ENCODE measurements at regions not wholly inside any gene's neighbourhood (a gene's known extent, or its start where the extent isn't known, plus 50 kb on each side); places are given as distances from the start of the nearest gene placed in this dataset.

GRCh38 chr2:224325941-224326340, 76.0 kb downstream of the FAM124B start:
- H3K4me1 Mint-ChIP-seq (ENCODE audit: low read depth) = no peaks in the 10 kb centered on the region
- H3K9me3 Mint-ChIP-seq = no peaks in the 10 kb centered on the region
- no peak overlapping the region for H3K4me3 Mint-ChIP-seq
- no peak overlapping the region for H3K27ac Mint-ChIP-seq
- peaks cover 42% of the 10 kb centered on the region for H3K27me3 Mint-ChIP-seq (ENCODE audit: low read depth)
- H3K36me3 Mint-ChIP-seq (ENCODE audit: low read depth) = no peaks in the 10 kb centered on the region

- Mint-ChIP-seq H3K36me3 (ENCODE audit: low read depth) (no peaks in the 10 kb centered on the region), H3K27ac (no peak overlapping the region), H3K27me3 (ENCODE audit: low read depth) (peaks cover 46% of the 10 kb centered on the region), H3K4me3 (no peak overlapping the region), H3K4me1 (ENCODE audit: low read depth) (no peaks in the 10 kb centered on the region), H3K9me3 (no peaks in the 10 kb centered on the region)
Observed at GRCh38 chr2:224324604-224325003, 77.3 kb downstream of the FAM124B start.

GRCh38 chr2:224320660-224321059, 81.2 kb downstream of the FAM124B start:
- Mint-ChIP-seq H3K9me3 (no peaks in the 10 kb centered on the region), H3K27ac (no peak overlapping the region), H3K36me3 (ENCODE audit: low read depth) (no peaks in the 10 kb centered on the region), H3K27me3 (ENCODE audit: low read depth) (peaks cover 29% of the 10 kb centered on the region), H3K4me3 (no peak overlapping the region), H3K4me1 (ENCODE audit: low read depth) (no peaks in the 10 kb centered on the region)

- H3K27ac Mint-ChIP-seq = no peak overlapping the region
- no peaks in the 10 kb centered on the region for H3K36me3 Mint-ChIP-seq (ENCODE audit: low read depth)
- H3K27me3 Mint-ChIP-seq (ENCODE audit: low read depth) = peaks cover 30% of the 10 kb centered on the region
Observed at GRCh38 chr2:224319750-224320149, 82.2 kb downstream of the FAM124B start.

GRCh38 chr2:224312741-224313140, 89.2 kb downstream of the FAM124B start:
- Mint-ChIP-seq H3K36me3 (ENCODE audit: low read depth) (no peaks in the 10 kb centered on the region), H3K4me3 (no peak overlapping the region), H3K27ac (no peak overlapping the region), H3K27me3 (ENCODE audit: low read depth) (peaks cover 17% of the 10 kb centered on the region), H3K9me3 (no peaks in the 10 kb centered on the region), H3K4me1 (ENCODE audit: low read depth) (no peaks in the 10 kb centered on the region)

More at GRCh38 chr2:224319750-224320149, 82.2 kb downstream of the FAM124B start:
- Mint-ChIP-seq H3K9me3 (no peaks in the 10 kb centered on the region), H3K4me1 (ENCODE audit: low read depth) (no peaks in the 10 kb centered on the region), H3K4me3 (no peak overlapping the region)

- Mint-ChIP-seq H3K4me3 (no peak overlapping the region), H3K27me3 (ENCODE audit: low read depth) (peaks cover 13% of the 10 kb centered on the region), H3K36me3 (ENCODE audit: low read depth) (no peaks in the 10 kb centered on the region), H3K9me3 (no peaks in the 10 kb centered on the region), H3K4me1 (ENCODE audit: low read depth) (no peaks in the 10 kb centered on the region), H3K27ac (no peak overlapping the region)
Observed at GRCh38 chr2:224310943-224311625, 90.8 kb downstream of the FAM124B start.

GRCh38 chr2:224309176-224309575, 92.7 kb downstream of the FAM124B start:
- Mint-ChIP-seq H3K36me3 (ENCODE audit: low read depth) (no peaks in the 10 kb centered on the region), H3K4me3 (no peak overlapping the region), H3K27me3 (ENCODE audit: low read depth) (peaks cover 6% of the 10 kb centered on the region)

GRCh38 chr2:224308272-224308911, 93.5 kb downstream of the FAM124B start:
- Mint-ChIP-seq H3K4me1 (ENCODE audit: low read depth) (no peaks in the 10 kb centered on the region), H3K36me3 (ENCODE audit: low read depth) (no peaks in the 10 kb centered on the region)

More at GRCh38 chr2:224309176-224309575, 92.7 kb downstream of the FAM124B start:
- no peak overlapping the region for H3K27ac Mint-ChIP-seq
- H3K9me3 Mint-ChIP-seq = no peaks in the 10 kb centered on the region
- H3K4me1 Mint-ChIP-seq (ENCODE audit: low read depth) = no peaks in the 10 kb centered on the region

GRCh38 chr2:224302952-224303351, 99.0 kb downstream of the FAM124B start:
- H3K4me3 Mint-ChIP-seq = no peak overlapping the region
- H3K27me3 Mint-ChIP-seq (ENCODE audit: low read depth) = no peaks in the 10 kb centered on the region
- H3K36me3 Mint-ChIP-seq (ENCODE audit: low read depth) = no peaks in the 10 kb centered on the region
- no peak overlapping the region for H3K27ac Mint-ChIP-seq
- no peaks in the 10 kb centered on the region for H3K4me1 Mint-ChIP-seq (ENCODE audit: low read depth)
- no peaks in the 10 kb centered on the region for H3K9me3 Mint-ChIP-seq

More at GRCh38 chr2:224308272-224308911, 93.5 kb downstream of the FAM124B start:
- Mint-ChIP-seq H3K27ac (no peak overlapping the region), H3K9me3 (no peaks in the 10 kb centered on the region), H3K4me3 (no peak overlapping the region), H3K27me3 (ENCODE audit: low read depth) (peaks cover 6% of the 10 kb centered on the region)

GRCh38 chr2:224293976-224294375, 107.9 kb downstream of the FAM124B start:
- H3K36me3 Mint-ChIP-seq (ENCODE audit: low read depth) = no peaks in the 10 kb centered on the region
- no peaks in the 10 kb centered on the region for H3K4me1 Mint-ChIP-seq (ENCODE audit: low read depth)
- no peaks in the 10 kb centered on the region for H3K9me3 Mint-ChIP-seq
- H3K27ac Mint-ChIP-seq = no peak overlapping the region
- H3K27me3 Mint-ChIP-seq (ENCODE audit: low read depth) = peaks cover 57% of the 10 kb centered on the region
- H3K4me3 Mint-ChIP-seq = no peak overlapping the region

- H3K4me3 Mint-ChIP-seq = no peak overlapping the region
- no peaks in the 10 kb centered on the region for H3K36me3 Mint-ChIP-seq (ENCODE audit: low read depth)
- H3K9me3 Mint-ChIP-seq = no peaks in the 10 kb centered on the region
- no peaks in the 10 kb centered on the region for H3K4me1 Mint-ChIP-seq (ENCODE audit: low read depth)
- H3K27me3 Mint-ChIP-seq (ENCODE audit: low read depth) = peaks cover 63% of the 10 kb centered on the region
- no peak overlapping the region for H3K27ac Mint-ChIP-seq
Observed at GRCh38 chr2:224287531-224287930, 114.4 kb downstream of the FAM124B start.

GRCh38 chr2:224286923-224287322, 115.0 kb downstream of the FAM124B start:
- no peaks in the 10 kb centered on the region for H3K9me3 Mint-ChIP-seq
- no peaks in the 10 kb centered on the region for H3K4me1 Mint-ChIP-seq (ENCODE audit: low read depth)
- H3K27ac Mint-ChIP-seq = no peak overlapping the region
- no peak overlapping the region for H3K4me3 Mint-ChIP-seq
- H3K36me3 Mint-ChIP-seq (ENCODE audit: low read depth) = no peaks in the 10 kb centered on the region
- H3K27me3 Mint-ChIP-seq (ENCODE audit: low read depth) = peaks cover 63% of the 10 kb centered on the region

- H3K4me3 Mint-ChIP-seq = no peak overlapping the region
- no peaks in the 10 kb centered on the region for H3K36me3 Mint-ChIP-seq (ENCODE audit: low read depth)
- peaks cover 55% of the 10 kb centered on the region for H3K27me3 Mint-ChIP-seq (ENCODE audit: low read depth)
- H3K4me1 Mint-ChIP-seq (ENCODE audit: low read depth) = no peaks in the 10 kb centered on the region
- H3K9me3 Mint-ChIP-seq = no peaks in the 10 kb centered on the region
- H3K27ac Mint-ChIP-seq = no peak overlapping the region
Observed at GRCh38 chr2:224284134-224284946, 117.6 kb downstream of the FAM124B start.

- Mint-ChIP-seq H3K4me1 (ENCODE audit: low read depth) (no peaks in the 10 kb centered on the region), H3K36me3 (ENCODE audit: low read depth) (no peaks in the 10 kb centered on the region), H3K4me3 (no peak overlapping the region), H3K27me3 (ENCODE audit: low read depth) (peaks cover 50% of the 10 kb centered on the region), H3K27ac (no peak overlapping the region), H3K9me3 (no peaks in the 10 kb centered on the region)
Observed at GRCh38 chr2:224283466-224283965, 118.4 kb downstream of the FAM124B start.
